ENCODE measurements at regions not wholly inside any gene's neighbourhood (a gene's known extent, or its start where the extent isn't known, plus 50 kb on each side); places are given as distances from the start of the nearest gene placed in this dataset.

- TF ChIP-seq POLR2AphosphoS5 (IDR thresholded peaks at IDR 0.05; ENCODE audit: borderline replicate concordance, low read depth, low read length) (no peak), EZH2 (IDR thresholded peaks at IDR 0.05) (no peak)
These were observed 232.4 kb downstream of the AEBP2 start for GRCh38 chr12:19671695-19672094.
